ENCODE measurements at regions not wholly inside any gene's neighbourhood (a gene's known extent, or its start where the extent isn't known, plus 50 kb on each side); places are given as distances from the start of the nearest gene placed in this dataset.

DNA sequence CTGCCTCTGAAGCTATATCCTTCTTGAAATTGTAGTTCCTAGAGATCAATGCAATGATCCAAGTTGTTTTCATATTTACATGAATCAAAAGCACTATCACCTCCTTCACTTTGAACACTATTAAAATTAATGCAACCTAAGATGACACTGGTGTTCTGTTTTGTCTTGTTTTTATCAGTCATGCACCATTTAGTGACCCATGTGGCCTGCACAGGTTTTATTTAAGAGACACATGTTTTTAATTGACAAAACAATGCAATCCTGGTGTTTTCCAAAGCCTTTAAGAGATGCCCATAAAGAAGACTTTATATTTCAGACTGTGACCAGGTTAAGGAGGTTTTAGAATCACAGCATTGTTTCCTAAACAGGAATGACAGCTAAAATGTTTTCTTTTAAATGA, 177.5 kb downstream of the FAM181B start:
- no peak overlapping the region for H3K27ac ChIP-seq
- no peaks in the 10 kb centered on the region for H3K27me3 ChIP-seq
- H3K36me3 ChIP-seq, result no peaks in the 10 kb centered on the region
- ATAC-seq (no peak), DNase-seq (no peak)
- no peaks in the 10 kb centered on the region for H3K9me3 ChIP-seq
- in situ Hi-C loops (cut with MboI; ENCODE audit: low sequenced_read_pairs in 4 of 4) (loop anchor here in 1 of 4 donors (10.0 kb wide), 1 partner anchor 61 kb away; no protein-coding TSS in a partner anchor), intact Hi-C loops (cut with DNase I; ENCODE audit: low total_unique reads) (no loop called here)
- no peak for TF ChIP-seq POLR2A (IDR thresholded peaks at IDR 0.05)
- TF ChIP-seq, protein P1, sequence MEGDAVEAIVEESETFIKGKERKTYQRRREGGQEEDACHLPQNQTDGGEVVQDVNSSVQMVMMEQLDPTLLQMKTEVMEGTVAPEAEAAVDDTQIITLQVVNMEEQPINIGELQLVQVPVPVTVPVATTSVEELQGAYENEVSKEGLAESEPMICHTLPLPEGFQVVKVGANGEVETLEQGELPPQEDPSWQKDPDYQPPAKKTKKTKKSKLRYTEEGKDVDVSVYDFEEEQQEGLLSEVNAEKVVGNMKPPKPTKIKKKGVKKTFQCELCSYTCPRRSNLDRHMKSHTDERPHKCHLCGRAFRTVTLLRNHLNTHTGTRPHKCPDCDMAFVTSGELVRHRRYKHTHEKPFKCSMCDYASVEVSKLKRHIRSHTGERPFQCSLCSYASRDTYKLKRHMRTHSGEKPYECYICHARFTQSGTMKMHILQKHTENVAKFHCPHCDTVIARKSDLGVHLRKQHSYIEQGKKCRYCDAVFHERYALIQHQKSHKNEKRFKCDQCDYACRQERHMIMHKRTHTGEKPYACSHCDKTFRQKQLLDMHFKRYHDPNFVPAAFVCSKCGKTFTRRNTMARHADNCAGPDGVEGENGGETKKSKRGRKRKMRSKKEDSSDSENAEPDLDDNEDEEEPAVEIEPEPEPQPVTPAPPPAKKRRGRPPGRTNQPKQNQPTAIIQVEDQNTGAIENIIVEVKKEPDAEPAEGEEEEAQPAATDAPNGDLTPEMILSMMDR (IDR thresholded peaks at IDR 0.05 in 4 of 5, conservative IDR thresholded peaks at IDR 0.05 in 1 of 5), result no peak
- H3K4me3 ChIP-seq, result no peak overlapping the region
- H3K4me1 ChIP-seq, result no peaks in the 10 kb centered on the region

DNA sequence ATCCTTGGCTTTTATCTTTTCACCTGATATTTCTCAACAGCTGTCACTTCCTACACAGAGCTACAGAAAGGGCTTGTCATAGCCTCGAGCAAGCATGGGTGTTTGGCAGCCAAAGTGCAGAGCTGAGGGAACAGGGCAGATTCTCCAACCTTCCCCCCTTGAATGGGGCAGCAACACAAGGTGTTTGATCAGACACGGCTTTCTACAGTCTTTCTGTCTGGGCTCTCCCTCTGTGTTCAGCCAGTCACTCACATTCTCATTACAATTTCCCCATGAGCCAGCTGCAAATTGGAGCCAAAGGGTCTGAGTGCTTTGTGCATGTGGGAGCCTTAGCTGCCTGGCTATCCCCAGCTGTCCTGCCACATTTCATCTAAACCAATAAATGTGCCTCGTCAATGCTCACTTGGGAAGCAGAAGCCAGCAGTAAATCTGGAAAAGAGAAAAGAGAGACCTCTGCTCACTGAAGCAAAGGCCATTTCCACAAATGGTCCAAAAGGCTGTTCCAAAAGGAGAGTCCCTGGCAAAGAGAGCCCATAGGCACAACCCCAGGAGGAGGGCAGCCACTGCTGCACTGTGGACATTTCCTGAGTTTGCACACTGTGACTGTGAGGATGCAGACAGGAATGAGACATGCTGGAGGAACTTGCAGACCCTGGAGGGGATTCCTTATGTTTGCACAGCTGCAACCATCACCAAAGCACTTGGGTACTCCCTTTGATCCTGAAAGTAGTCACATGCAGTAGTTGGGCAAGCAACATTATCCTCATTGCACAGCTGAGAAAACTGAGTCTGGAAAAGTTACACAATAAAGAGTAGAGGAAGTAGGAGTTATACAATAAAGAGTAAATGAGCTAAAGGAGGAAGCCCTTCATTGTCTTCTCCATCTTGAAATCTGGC, 186.8 kb downstream of the FAM181B start:
- no peaks in the 10 kb centered on the region for H3K27me3 ChIP-seq
- in situ Hi-C loops (cut with MboI; ENCODE audit: low sequenced_read_pairs in 4 of 4) (no loop called here), intact Hi-C loops (cut with DNase I; ENCODE audit: low total_unique reads) (no loop called here)
- H3K36me3 ChIP-seq, result no peaks in the 10 kb centered on the region
- DNase-seq, result no peak
- TF ChIP-seq, protein P1 (IDR thresholded peaks at IDR 0.05 in 4 of 5, conservative IDR thresholded peaks at IDR 0.05 in 1 of 5), result no peak
- no peak for TF ChIP-seq POLR2A (IDR thresholded peaks at IDR 0.05)
- no peak overlapping the region for H3K4me3 ChIP-seq
- no peak overlapping the region for H3K27ac ChIP-seq
- no peaks in the 10 kb centered on the region for H3K4me1 ChIP-seq
- ATAC-seq, result no peak
- H3K9me3 ChIP-seq, result no peaks in the 10 kb centered on the region

DNA sequence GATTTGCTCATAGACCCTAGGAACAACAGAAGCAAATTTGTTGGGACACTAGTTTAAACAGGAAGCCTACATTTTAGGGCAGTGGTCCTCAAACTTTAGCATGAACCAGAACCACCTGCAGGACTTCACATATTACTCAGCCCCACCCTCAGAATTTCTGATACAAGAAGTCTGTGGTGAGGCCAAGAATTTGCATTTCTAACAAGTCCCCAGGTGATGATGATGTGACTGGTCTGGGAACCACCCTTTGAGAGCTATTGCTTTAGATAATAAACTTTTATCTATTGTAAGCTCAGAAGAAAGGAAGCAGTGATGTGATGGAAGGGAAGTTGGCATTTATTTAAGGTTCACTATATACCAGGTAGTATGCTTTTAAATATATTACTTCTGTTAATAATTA, 194.0 kb downstream of the FAM181B start:
- Histone ChIP-seq H3K27me3 (no peaks in the 10 kb centered on the region), H3K4me1 (no peaks in the 10 kb centered on the region), H3K36me3 (no peaks in the 10 kb centered on the region), H3K27ac (no peak overlapping the region), H3K9me3 (no peaks in the 10 kb centered on the region), H3K4me3 (no peak overlapping the region)
- in situ Hi-C loops (cut with MboI; ENCODE audit: low sequenced_read_pairs in 4 of 4), result no loop called here
- intact Hi-C loops (cut with DNase I; ENCODE audit: low total_unique reads), result no loop called here
- TF ChIP-seq, protein P1 (IDR thresholded peaks at IDR 0.05 in 4 of 5, conservative IDR thresholded peaks at IDR 0.05 in 1 of 5), result no peak
- TF ChIP-seq POLR2A (IDR thresholded peaks at IDR 0.05), result no peak
- DNase-seq (no peak), ATAC-seq (no peak)

DNA sequence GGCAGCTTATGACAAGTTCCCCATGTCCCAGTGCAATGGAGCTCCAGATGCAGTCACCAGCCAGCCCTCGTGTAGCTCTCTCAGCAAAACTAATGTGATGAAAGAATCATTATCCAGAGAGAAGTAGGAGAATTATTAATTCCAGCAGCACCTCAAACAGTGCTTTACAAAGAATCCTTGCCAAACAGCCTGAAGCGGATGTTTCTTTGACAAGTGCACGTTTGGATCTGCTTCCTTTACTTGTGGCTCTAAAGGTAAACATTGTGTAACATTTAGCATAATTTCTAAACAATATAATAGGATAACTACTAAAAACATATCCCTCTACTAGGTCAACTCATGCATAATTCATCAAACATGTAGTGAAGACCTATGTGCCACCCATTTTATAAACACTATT, 197.0 kb downstream of the FAM181B start:
- Histone ChIP-seq H3K4me3 (no peak overlapping the region), H3K36me3 (no peaks in the 10 kb centered on the region), H3K9me3 (no peaks in the 10 kb centered on the region), H3K4me1 (no peaks in the 10 kb centered on the region), H3K27me3 (no peaks in the 10 kb centered on the region), H3K27ac (no peak overlapping the region)
- DNase-seq, result no peak
- intact Hi-C loops (cut with DNase I; ENCODE audit: low total_unique reads), result no loop called here
- TF ChIP-seq, protein P1 (IDR thresholded peaks at IDR 0.05 in 4 of 5, conservative IDR thresholded peaks at IDR 0.05 in 1 of 5), result no peak
- TF ChIP-seq POLR2A (IDR thresholded peaks at IDR 0.05), result no peak
- in situ Hi-C loops (cut with MboI; ENCODE audit: low sequenced_read_pairs in 4 of 4), result no loop called here
- no peak for ATAC-seq

Data from gastrocnemius medialis (tissue), 4 donors.